ENCODE measurements at regions not wholly inside any gene's neighbourhood (a gene's known extent, or its start where the extent isn't known, plus 50 kb on each side); places are given as distances from the start of the nearest gene placed in this dataset.

GRCh38 chr1:36737038-36737555, 254.4 kb upstream of the CSF3R start:
- TF ChIP-seq CTCF (IDR thresholded peaks at IDR 0.05): no peak
- TF ChIP-seq POLR2A (IDR thresholded peaks at IDR 0.05; ENCODE audit: low read length): no peak

Data from A549 (cell line).